ENCODE measurements at regions not wholly inside any gene's neighbourhood (a gene's known extent, or its start where the extent isn't known, plus 50 kb on each side); places are given as distances from the start of the nearest gene placed in this dataset.

GRCh38 chr16:26666486-26666885, 400.2 kb upstream of the C16orf82 start:
- POLR2A ChIA-PET, result no interaction called here
- peaks cover 25% of the 10 kb centered on the region for H3K4me1 Mint-ChIP-seq
- DNase-seq (ENCODE audit: low spot score), result no peak
- peaks cover 11% of the 10 kb centered on the region; the same call in 1 of the 2 replicates for H3K9me3 Mint-ChIP-seq
- CTCF ChIA-PET, result interaction anchor here (1.3 to 1.8 kb wide), 3 partner anchors 21 to 444 kb away, joined by 3 to 13 read pairs (median 7); no protein-coding TSS in a partner anchor
- no peaks in the 10 kb centered on the region for H3K27me3 Mint-ChIP-seq (ENCODE audit: low read depth)
- ATAC-seq, result no peak
- no peak overlapping the region for H3K27ac Mint-ChIP-seq
- no peaks in the 10 kb centered on the region for H3K36me3 Mint-ChIP-seq
- TF ChIP-seq ATF1 (CRISPR knock-in tag; IDR thresholded peaks at IDR 0.05), result no peak
- no peak for TF ChIP-seq ZNF512 (CRISPR knock-in tag; IDR thresholded peaks at IDR 0.05; ENCODE audit: borderline replicate concordance)
- H3K4me3 Mint-ChIP-seq, result no peak overlapping the region

GRCh38 chr16:26667307-26667706, 399.4 kb upstream of the C16orf82 start:
- Mint-ChIP-seq H3K27me3 (ENCODE audit: low read depth) (no peaks in the 10 kb centered on the region), H3K4me1 (peaks cover 25% of the 10 kb centered on the region), H3K36me3 (no peaks in the 10 kb centered on the region), H3K9me3 (peaks cover 11% of the 10 kb centered on the region; the same call in 1 of the 2 replicates), H3K4me3 (no peak overlapping the region), H3K27ac (no peak overlapping the region)
- ChIA-PET CTCF (interaction anchor here (1.7 to 1.8 kb wide), 2 partner anchors 22 to 443 kb away, joined by 7 to 13 read pairs; no protein-coding TSS in a partner anchor), POLR2A (no interaction called here)
- peak; percentile 42 for DNase-seq (ENCODE audit: low spot score)
- peak; percentile 93 for ATAC-seq
- TF ChIP-seq ZNF138 (CRISPR knock-in tag; conservative IDR thresholded peaks at IDR 0.05), result no peak
- no peak for TF ChIP-seq CREB1 (CRISPR knock-in tag; IDR thresholded peaks at IDR 0.05)
- no peak for TF ChIP-seq ZNF263 (CRISPR knock-in tag; IDR thresholded peaks at IDR 0.05; ENCODE audit: low read depth)
- no peak for TF ChIP-seq JUN (CRISPR knock-in tag; IDR thresholded peaks at IDR 0.05)
- no peak for TF ChIP-seq ELF4 (CRISPR knock-in tag; IDR thresholded peaks at IDR 0.05; ENCODE audit: low read depth)
- no peak for TF ChIP-seq TP53 (CRISPR knock-in tag; IDR thresholded peaks at IDR 0.05)
- no peak for TF ChIP-seq RELA (CRISPR knock-in tag; IDR thresholded peaks at IDR 0.05; ENCODE audit: borderline replicate concordance)
- no peak for TF ChIP-seq STAT6 (CRISPR knock-in tag; conservative IDR thresholded peaks at IDR 0.05; ENCODE audit: low read depth)
- no peak for TF ChIP-seq ZMAT4 (CRISPR knock-in tag; IDR thresholded peaks at IDR 0.05)
- no peak for TF ChIP-seq IRF2 (CRISPR knock-in tag; IDR thresholded peaks at IDR 0.05; ENCODE audit: borderline replicate concordance, low read depth)
- TF ChIP-seq E2F1 (CRISPR knock-in tag; IDR thresholded peaks at IDR 0.05), result no peak
- TF ChIP-seq CDX4 (CRISPR knock-in tag; IDR thresholded peaks at IDR 0.05; ENCODE audit: borderline replicate concordance), result no peak
- no peak for TF ChIP-seq GTF2I (CRISPR knock-in tag; conservative IDR thresholded peaks at IDR 0.05)
- no peak for TF ChIP-seq SP1 (CRISPR knock-in tag; conservative IDR thresholded peaks at IDR 0.05)
- TF ChIP-seq OVOL2 (CRISPR knock-in tag; IDR thresholded peaks at IDR 0.05; ENCODE audit: borderline replicate concordance), result no peak
- no peak for TF ChIP-seq MYBL2 (CRISPR knock-in tag; IDR thresholded peaks at IDR 0.05)
- TF ChIP-seq ERG (CRISPR knock-in tag; IDR thresholded peaks at IDR 0.05), result no peak
- no peak for TF ChIP-seq ZNF232 (CRISPR knock-in tag; IDR thresholded peaks at IDR 0.05)
